WI38 (cell line): ENCODE measurements at regions not wholly inside any gene's neighbourhood (a gene's known extent, or its start where the extent isn't known, plus 50 kb on each side); places are given as distances from the start of the nearest gene placed in this dataset.

Experiments
- H3K4me3 ChIP-seq: 2 replicates; pipeline ENCODE4 v1.5.1; 2011; ENCODE audit warnings: low read depth, mild to moderate bottlenecking, control low read depth, low read length
- CTCF ChIP-seq: IDR thresholded peaks from 2 replicates; pipeline ENCODE4 v1.5.1; 2012; ENCODE audit warnings: low read depth, mild to moderate bottlenecking, control low read depth, low read length

DNA sequence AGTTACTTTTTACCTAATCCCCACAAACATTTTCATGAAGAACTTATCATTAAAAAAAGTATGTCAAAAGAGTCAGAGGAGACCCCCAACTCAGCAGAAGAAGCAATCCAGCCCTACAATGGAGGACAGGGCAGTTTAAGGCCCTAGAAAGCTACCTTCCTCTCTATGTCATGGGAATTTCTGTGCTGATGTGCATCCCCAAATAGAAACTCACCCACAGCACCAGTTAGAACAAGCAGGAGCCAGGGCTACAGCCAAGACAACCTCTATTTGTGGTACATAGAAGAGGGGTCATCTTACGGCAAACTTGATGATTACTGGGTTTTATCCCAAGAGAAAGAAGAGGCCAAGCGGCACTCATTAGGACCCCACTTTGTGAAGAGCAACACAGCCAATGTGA lies 160.9 kb upstream of the CCDC150 start:
- no peak overlapping the region for H3K4me3 ChIP-seq
- no peak for TF ChIP-seq CTCF

DNA sequence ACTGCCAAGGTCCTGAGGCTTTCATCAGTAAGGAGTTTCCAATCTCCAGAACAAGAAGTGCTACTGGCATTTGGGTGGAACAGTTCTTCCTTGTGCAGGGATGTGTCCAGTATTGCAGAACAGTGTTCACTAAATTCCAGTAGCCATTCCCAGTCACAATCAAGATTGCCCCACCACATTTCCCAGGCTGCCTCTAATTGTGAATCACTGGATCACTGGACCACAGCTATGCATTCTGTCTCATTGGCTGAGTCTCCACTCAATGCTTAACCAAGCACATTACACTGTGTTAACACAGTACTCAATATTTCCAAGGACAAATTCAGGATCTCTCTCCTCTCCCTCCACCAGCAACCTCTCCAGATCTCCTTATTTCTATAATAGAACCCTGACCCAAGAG lies 160.2 kb upstream of the CCDC150 start:
- no peak for TF ChIP-seq CTCF
- H3K4me3 ChIP-seq = no peak overlapping the region

GRCh38 chr2:196480653-196481323 lies 158.7 kb upstream of the CCDC150 start:
- no peak for TF ChIP-seq CTCF

DNA sequence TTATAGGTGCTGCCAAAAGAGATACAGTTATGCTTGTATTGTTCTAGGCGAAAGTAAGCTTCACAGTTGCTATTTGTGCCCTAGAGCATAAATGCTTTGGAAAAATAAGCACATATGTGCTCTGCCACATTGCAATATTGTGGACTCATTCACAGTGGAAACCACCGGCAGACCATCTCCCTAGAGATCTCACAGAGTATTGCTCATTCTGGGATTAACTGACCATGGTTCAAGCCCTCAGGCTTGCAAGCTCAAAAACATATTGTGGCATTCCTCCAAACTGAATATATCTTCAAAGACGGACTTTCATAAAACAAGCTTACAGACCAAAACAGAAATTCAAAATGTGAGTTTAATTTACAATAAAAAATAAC lies 158.2 kb upstream of the CCDC150 start:
- TF ChIP-seq CTCF = no peak
- H3K4me3 ChIP-seq = no peak overlapping the region

More at GRCh38 chr2:196480653-196481323, 158.7 kb upstream of the CCDC150 start:
- no peak overlapping the region for H3K4me3 ChIP-seq

DNA sequence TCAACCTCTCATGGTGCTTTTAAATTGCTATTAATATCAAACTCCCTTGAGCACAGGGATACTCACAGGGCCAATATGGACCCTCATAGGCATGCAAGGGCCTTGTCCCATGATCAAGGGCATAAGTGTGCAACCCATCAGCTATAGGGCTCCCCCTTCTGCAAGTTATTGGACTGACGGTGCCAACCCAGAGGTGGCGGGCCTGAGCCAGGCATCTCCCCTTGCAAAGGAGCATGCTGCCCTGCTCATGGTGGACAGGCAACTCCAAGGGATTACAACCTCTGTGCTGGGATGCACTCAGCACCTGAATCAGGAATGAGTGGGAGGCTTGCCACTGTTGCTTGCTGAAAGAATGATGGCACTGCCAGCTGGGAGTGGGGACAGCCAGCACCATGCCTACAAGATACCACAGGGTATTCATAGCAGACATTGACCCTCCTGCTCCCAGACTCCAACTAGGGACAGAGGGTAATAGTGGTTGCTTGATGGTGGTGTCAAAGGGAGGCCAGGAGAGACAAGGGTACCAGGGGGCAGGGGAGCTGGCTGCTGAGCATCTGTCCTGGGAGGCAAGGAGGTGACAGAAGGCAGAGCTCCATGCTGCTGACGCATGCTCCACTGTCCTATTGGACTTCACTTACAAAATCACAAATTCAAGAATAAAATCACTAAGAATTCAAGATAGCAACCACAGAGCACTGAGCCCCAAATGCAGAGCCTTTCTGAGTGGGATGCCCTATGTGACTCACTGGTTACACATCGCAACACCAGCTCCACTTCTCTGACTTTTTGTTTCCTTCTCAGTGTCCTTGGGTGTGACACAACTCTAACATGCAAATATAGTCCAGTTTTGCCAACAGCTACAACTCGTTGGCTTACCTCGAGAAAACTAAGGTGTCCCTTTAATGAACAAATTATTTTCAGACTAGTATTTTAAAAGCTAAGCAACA lies 157.1 kb upstream of the CCDC150 start:
- H3K4me3 ChIP-seq = no peak overlapping the region
- TF ChIP-seq CTCF = no peak

GRCh38 chr2:196486146-196486545 lies 153.4 kb upstream of the CCDC150 start:
- TF ChIP-seq CTCF = no peak
- H3K4me3 ChIP-seq = no peak overlapping the region

DNA sequence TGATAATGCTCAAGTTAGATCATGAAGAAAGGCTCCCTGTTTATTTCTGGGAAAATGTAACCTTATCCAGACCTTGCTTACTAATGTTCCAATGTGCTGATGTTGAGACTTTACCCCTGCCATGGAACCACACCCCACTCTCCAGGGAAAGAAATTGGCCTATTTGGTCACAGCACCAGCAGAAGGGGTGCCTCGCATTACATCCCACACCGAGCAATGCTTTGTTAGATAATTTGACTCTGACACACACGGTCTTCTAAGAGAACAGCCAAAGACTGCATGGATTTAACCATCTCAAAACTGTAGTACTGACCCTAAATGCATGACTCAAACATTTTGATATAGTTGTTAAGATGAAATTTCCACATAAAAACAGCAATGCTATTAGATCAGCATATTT lies 152.1 kb upstream of the CCDC150 start:
- TF ChIP-seq CTCF = no peak
- H3K4me3 ChIP-seq = no peak overlapping the region
